Peyer's patch (tissue), 4 donors: ENCODE measurements at regions not wholly inside any gene's neighbourhood (a gene's known extent, or its start where the extent isn't known, plus 50 kb on each side); places are given as distances from the start of the nearest gene placed in this dataset.

Experiments used
- POLR2A ChIP-seq, 2 donors: fragments of 450-650 bp; IDR thresholded peaks; one replicate each; pipeline ENCODE4 v1.5.1; 2017; ENCODE audit warnings: antibody characterized with exemption in 2 of 2, mild to moderate bottlenecking in 2 of 2, moderate library complexity in 2 of 2
- TF ChIP-seq, protein P1 (sequence below), 6 experiments: fragments of 450-650 bp in 4 of 6; fragments of 200-600 bp in 2 of 6; sonication (generic) in 1 of 6; IDR thresholded peaks; one replicate each; pipeline ENCODE4 v1.5.1; 2017 to 2019; ENCODE audit warnings: antibody characterized with exemption in 6 of 6, mild to moderate bottlenecking in 3 of 6, moderate library complexity in 1 of 6

DNA sequence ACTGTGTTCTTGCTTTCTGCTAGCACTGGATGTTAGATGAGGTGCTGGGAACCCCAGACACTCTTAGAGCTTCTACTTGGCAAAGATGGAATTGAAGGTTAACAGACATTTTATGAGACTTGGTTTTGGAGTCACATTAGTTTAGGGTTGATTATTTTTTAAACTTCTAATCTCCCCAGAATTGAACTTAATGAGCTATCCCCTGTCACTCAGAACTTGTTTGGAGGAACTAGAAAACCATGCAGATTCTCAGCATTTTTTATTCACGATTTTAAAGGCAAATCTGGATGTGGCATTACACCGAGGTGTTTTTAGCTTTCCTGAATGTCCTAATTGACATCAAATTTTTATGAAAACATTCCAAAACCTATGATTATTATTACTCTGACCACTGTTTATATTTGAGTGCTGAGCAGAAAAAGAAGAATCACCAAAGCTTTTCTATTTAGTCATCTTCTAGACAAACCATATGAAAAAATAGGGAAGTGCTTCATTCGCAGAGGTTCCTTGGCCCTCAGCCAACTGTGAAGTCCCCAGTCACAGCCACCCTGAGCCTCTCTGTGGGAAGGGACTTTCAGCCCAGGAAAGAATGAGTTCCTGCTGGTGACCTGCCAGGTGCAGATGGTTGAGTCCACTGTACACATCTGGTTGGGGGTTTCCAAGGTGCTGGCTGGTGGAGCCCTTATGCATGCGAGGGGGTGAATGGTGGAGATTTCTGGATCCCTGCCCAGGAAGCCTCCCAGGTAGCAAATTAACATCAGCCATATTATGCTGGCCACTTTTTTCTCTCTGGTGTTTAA is 196.0 kb upstream of the TOPAZ1 start:
- TF ChIP-seq, protein P1, sequence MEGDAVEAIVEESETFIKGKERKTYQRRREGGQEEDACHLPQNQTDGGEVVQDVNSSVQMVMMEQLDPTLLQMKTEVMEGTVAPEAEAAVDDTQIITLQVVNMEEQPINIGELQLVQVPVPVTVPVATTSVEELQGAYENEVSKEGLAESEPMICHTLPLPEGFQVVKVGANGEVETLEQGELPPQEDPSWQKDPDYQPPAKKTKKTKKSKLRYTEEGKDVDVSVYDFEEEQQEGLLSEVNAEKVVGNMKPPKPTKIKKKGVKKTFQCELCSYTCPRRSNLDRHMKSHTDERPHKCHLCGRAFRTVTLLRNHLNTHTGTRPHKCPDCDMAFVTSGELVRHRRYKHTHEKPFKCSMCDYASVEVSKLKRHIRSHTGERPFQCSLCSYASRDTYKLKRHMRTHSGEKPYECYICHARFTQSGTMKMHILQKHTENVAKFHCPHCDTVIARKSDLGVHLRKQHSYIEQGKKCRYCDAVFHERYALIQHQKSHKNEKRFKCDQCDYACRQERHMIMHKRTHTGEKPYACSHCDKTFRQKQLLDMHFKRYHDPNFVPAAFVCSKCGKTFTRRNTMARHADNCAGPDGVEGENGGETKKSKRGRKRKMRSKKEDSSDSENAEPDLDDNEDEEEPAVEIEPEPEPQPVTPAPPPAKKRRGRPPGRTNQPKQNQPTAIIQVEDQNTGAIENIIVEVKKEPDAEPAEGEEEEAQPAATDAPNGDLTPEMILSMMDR (IDR thresholded peaks at IDR 0.05): no peak
- TF ChIP-seq POLR2A (IDR thresholded peaks at IDR 0.05): no peak
